ENCODE measurements at regions not wholly inside any gene's neighbourhood (a gene's known extent, or its start where the extent isn't known, plus 50 kb on each side); places are given as distances from the start of the nearest gene placed in this dataset.

- TF ChIP-seq, protein P1, sequence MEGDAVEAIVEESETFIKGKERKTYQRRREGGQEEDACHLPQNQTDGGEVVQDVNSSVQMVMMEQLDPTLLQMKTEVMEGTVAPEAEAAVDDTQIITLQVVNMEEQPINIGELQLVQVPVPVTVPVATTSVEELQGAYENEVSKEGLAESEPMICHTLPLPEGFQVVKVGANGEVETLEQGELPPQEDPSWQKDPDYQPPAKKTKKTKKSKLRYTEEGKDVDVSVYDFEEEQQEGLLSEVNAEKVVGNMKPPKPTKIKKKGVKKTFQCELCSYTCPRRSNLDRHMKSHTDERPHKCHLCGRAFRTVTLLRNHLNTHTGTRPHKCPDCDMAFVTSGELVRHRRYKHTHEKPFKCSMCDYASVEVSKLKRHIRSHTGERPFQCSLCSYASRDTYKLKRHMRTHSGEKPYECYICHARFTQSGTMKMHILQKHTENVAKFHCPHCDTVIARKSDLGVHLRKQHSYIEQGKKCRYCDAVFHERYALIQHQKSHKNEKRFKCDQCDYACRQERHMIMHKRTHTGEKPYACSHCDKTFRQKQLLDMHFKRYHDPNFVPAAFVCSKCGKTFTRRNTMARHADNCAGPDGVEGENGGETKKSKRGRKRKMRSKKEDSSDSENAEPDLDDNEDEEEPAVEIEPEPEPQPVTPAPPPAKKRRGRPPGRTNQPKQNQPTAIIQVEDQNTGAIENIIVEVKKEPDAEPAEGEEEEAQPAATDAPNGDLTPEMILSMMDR (IDR thresholded peaks at IDR 0.05; ENCODE audit: insufficient read depth, low read length): no peak
- TF ChIP-seq POLR2AphosphoS5 (IDR thresholded peaks at IDR 0.05; ENCODE audit: low read depth): no peak
- no peak for TF ChIP-seq GABPA (IDR thresholded peaks at IDR 0.05; ENCODE audit: low read depth)
- no peak for TF ChIP-seq REST (IDR thresholded peaks at IDR 0.05; ENCODE audit: insufficient replicate concordance, low read depth)
These were observed 111.9 kb downstream of the OSR1 start for GRCh38 chr2:19246496-19246895.
